Stimulated activated CD8-positive, alpha-beta memory T cell treated with anti-CD3 and anti-CD28 coated beads, Interleukin-15, amount 100 ng/mL, for 48 hours (primary cell): ENCODE measurements at regions not wholly inside any gene's neighbourhood (a gene's known extent, or its start where the extent isn't known, plus 50 kb on each side); places are given as distances from the start of the nearest gene placed in this dataset.
"Not testable (repeated sequence)": the region's sequence is repeated elsewhere in the genome, so short reads cannot be mapped to it uniquely, and the experiment has no call there.

Experiments used
- DNase-seq, 2 donors: peaks; one replicate each; pipeline ENCODE4 v3.0.0-alpha.2; 2020; ENCODE audit warnings: low read depth in 2 of 2

- no peak for DNase-seq
Observed at GRCh38 chr2:65579506-65580235, 147.3 kb upstream of the SPRED2 start.

- DNase-seq = no peak
Observed at GRCh38 chr2:65577654-65578053, 145.3 kb upstream of the SPRED2 start.

DNA sequence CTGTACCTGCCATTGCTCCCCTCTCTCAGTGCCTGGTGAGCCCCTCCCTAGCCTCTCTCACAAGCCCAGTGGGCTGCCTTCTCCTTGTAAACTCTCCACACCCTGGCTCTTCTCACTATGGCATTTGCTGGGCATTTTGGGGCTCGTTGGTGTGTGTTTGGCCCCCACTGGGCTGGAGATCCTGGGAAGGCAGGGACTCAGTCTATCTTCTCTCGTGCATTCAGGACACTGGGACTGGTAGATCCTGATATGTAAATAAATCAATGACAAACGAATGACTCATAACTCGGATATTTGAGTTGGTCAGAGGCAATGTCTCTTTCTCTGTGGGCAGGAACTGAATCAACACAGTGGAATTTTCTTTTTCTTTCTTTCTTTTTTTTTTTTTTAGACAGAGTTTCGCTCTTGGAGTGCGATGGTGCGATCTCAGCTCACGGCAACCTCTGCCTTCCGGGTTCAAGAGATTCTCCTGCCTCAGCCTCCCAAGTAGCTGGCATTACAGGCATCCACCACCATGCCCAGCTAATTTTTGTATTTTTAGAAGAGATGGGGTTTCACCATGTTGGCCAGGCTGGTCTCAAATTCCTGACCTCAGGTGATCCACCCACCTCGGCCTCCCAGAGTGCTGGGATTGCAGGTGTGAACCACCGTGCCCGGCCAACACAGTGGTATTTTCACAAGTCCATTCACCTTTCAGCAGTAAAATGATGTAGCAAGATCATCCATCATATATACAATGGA, 144.6 kb upstream of the SPRED2 start:
- DNase-seq = no peak

GRCh38 chr2:65576278-65576677, 143.9 kb upstream of the SPRED2 start:
- no peak for DNase-seq

DNA sequence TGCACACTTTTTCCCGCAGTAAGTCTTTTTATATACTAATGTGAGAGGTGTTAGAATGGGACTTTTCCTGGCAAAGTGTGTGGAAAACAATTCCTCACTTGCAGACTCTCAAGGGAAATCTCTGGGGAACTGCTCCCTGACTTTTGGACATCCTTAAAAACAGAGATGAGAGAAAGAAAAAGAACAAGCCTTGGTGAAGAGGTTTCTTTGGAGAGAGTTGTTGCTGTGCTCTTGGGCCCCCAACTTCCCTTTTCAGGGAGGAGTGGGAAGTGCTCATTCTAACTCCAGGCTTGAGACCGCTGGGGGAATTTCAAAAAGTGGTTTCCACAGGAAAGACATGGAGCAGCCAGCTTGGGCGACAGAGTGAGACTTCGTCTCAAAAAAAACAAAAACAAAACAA, 142.6 kb upstream of the SPRED2 start:
- DNase-seq = no peak

- DNase-seq = not testable (repeated sequence)
Observed at GRCh38 chr2:65568656-65569440, 136.4 kb upstream of the SPRED2 start.

- no peak for DNase-seq
Observed at GRCh38 chr2:65566617-65567016, 134.2 kb upstream of the SPRED2 start.

DNA sequence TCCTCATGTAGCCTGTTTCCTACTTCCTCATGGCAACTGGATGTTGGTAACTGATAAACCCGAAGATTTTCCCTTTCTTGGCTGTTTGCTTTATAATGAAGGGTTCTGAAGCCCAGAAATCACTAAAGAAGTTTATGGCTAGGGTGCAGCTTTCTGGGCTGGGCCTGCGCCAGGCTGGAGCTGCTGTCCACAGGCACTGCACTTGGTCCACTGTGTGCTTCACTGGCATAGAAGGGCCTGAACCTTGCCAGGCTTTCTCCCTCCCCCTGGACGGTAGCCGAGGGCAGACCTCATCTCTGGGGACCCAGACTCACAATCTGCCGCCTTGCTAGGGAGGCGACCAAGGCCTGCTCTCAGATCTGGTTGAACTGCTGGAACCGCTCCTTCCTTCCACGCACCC, 133.3 kb upstream of the SPRED2 start:
- DNase-seq = no peak

DNA sequence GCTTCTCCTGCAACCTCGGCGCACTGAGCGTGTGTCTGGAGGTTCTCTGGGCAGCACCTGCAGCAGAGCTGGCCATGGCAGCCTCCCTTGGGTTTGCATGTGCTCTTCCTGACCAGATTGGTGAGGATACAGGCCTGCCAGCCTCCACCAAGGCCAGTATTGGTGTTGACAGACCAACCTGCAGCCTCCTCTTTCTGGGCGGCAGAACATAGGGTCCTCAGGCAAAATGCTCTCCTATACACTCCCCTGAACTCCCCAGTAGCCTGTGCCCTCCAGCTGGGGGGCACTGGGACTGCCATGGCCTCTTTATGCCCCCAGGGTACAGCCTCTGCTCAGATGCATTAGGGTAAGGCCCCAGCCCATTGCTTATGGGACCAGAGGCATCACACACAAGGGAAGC, 131.9 kb upstream of the SPRED2 start:
- DNase-seq = no peak

DNA sequence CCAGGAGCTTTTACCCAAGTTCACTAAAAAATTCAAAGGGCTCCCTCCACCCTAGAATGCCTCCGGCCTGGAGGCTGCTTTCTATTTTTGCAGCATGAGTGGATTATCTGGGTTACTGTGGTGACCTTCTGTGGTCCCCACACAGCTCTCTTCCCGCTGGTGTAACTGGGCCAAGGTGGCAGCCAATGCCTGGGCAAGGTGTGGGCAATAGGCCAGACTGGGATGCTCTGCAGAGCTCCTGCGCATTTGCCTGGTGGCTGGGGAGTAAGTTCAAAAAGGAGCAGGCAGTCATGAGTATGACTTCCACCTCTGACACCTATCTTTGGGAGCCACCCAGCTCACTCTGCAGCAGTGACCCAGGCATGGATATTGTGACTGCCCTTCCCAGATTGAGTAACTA, 130.5 kb upstream of the SPRED2 start:
- no peak for DNase-seq

DNA sequence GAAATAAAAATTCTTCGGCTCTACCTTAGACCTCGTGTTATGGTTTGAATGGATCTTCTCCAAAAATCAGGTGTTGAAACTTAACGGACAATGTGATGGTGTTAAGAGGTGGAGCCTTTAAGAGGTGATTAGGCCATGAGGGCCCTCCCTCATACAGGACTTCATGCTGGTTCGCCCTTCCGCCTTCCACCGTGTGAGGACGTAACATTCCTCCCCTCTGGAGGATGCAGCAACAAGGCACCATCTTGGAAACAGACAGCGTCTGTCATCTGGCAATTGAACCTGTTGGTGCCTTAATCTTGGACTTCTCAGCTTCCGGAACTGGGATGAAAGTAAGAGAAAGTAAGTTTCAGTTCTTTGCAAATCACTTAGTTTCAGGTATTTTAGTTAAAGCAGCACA, 126.3 kb upstream of the SPRED2 start:
- no peak for DNase-seq

DNA sequence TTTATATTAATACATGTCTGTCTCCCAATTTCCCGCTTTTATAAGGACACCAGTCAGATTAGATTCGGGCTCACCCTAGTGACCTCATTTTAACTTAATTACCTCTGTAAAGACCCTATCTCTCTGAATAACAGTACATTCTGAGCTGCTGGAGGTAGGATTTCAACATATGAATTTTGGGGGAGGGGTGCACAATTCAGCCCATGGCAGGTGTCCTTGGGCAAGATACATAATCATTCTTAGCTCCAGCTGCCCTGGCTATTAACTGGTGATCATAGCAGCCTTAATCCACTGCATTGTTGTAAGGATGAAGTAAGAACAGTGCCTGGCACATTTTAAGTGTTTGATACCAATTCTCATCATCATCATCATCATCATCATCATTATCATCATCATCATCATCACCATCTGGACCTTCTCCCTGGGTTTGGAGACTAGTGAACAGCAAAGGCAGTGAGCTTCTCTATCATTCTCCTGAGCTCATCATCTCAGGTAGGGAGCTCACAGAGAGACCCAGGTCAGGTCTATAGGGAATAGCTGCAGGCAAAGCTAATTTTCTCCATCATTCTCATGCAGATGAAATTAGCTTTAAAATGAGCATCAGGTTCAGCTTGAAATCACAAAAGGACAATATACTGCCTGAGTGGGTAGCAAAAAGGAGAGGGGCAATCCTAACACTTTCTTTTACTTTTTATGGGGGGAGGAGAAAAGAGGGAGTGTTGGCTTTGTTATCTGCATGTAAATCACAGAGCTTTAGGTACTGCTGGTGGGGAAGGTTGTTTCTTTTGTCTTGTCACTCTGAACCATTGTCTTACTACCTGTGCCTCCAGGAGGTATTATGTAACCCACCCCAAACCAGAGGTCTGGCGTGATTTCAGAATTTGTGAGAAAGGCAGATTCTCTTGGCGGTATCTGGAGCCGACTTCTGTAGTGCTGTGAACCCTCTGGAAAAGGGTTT, 125.5 kb upstream of the SPRED2 start:
- no peak for DNase-seq

GRCh38 chr2:65554765-65555591, 122.6 kb upstream of the SPRED2 start:
- DNase-seq = peak; percentile 15 to 27

DNA sequence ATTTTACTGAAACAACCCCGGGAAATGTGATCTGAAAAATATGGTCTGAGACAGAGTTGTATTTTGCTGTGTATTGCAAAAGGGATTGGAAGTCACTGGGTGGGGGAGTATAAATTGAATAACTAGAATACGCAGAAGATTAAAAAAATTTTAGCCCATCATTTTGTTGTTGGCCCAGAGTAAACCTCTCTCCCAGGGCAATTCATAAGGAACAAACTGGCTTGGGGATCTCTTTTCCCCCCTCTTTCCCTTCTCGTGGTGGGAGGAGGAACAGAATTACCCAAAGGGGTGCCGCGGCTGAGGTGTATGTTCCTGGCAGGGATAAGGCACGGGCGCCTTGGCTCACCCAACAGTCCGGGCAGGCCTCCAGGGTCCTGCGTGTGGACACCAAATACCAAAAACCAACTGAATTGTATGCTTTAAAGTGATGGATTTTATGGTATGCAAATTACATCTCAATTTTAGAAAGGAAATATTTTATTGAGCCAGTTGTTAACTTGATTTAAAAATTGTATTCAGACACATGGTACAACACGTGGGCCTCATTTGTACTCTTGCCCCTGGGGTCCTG, 121.2 kb upstream of the SPRED2 start:
- DNase-seq = no peak

GRCh38 chr2:65551528-65551927, 119.1 kb upstream of the SPRED2 start:
- DNase-seq = no peak

DNA sequence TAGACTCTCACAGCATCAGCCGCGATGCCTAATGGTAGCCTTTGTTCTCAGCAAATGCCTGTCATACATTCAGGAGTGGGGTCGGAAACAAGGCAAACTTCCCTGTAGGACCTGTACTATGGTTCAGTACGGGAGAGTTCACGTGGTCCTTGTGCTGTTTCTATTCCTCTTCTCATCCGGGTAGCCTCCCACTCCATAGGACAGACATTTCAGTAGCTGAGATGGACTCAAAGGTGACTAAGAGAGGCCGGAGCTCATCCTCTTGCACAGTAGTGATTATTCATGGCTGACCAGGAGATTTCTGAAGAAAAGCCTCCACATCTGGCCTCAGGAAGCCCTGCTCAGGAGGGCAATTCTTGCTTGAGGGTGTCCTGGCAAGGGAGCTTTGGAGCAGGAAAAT, 117.8 kb upstream of the SPRED2 start:
- no peak for DNase-seq

DNA sequence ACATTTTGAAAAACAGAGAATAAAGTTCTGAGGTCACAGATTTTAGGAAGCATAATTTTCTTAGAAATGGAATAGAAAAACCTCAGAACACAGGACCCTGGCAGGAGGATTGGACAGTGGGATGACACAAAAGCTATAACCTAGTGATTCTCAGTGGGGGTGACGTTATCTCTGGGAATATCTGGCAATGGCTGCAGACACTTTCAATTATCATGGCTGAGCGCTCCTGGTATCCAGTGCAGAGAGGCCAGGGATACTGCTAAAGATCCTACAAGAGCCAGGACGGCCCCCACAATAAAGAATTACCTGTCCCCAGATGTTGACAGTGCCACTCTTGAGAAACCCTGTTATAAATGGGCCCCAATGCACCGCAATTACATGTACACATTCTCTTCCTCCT, 117.2 kb upstream of the SPRED2 start:
- no peak for DNase-seq

GRCh38 chr2:65549257-65549627, 116.8 kb upstream of the SPRED2 start:
- no peak for DNase-seq

DNA sequence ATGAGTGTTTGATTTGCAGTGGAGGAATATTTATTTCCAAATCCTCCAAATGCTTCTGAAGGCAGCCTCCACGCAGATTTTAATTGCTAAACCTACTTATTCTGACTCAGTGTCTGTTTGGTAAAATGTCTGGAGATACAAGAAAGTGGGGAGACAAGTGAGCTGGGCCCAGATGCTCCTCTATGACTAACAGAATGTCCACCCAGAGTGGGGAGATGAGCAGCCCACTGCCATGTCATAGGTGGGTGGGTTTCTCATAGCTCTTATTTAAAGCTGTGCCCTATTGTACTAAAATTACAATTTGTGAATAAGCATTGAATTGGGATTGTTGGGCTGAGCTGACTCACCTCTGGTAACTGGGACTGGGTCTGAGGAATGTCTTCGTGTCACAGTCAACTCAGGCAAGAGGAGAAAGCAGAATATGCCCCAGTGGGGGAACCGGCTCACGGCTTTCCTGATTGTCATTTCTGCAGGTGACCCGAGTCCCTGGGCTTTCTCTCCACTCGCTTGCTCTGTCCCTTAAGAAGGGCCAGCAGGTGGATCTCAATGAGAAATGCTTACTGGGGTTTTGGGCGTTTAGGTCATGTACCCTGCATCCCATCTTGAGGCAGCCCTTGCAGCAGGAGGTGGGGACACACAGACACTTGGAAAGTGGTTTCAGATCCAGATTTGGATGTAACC, 116.3 kb upstream of the SPRED2 start:
- no peak for DNase-seq

DNA sequence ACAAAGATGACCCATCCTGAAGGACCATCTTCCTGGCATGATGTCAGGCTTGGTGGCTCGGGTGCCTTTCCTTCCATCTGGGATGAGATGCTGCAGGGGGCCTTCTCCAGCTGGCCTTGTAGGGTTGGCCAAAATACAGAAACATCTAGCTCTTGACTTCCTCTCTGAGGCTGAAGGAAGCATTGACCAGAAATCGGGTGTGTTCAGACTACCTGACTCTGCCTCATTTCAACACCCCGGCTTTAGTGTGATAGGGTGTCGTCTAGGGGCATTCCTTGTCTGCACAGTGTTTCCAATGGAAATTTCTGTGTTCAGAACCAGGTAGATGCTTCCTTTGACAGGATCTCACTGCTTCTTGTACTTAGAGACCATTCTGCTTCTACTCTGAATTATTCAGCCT, 115.7 kb upstream of the SPRED2 start:
- no peak for DNase-seq
